NCI-H446 (cell line): ENCODE measurements at regions not wholly inside any gene's neighbourhood (a gene's known extent, or its start where the extent isn't known, plus 50 kb on each side); places are given as distances from the start of the nearest gene placed in this dataset.
A peak's percentile ranks its signal among the peaks of the same experiment; 100 is the strongest.
"Not testable (repeated sequence)": the region's sequence is repeated elsewhere in the genome, so short reads cannot be mapped to it uniquely, and the experiment has no call there.

ENCODE experiments used
- DNase-seq, 2 experiments: peaks; one replicate each; lab custom pipeline; 2025; lab: John Stamatoyannopoulos, UW

DNA sequence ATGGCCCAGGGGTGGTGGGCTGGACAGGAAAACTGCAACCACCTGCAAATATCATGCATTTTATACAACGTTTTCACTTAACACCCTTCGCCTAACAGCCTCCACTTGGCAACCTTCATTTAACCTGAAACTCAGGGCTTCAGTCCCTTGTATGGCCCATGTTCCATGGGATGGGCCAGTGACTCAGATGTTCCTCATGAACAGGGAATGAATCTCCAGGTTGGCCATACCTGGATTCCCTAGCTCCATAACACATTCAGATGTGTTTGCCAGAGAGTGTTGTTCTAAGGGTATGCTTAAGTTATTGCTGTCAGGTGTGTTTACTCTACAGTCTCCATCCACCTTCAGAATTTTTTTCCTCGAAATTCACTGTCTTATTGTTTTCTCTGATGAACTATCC, 316.9 kb downstream of the JRKL start:
- no peak for DNase-seq

DNA sequence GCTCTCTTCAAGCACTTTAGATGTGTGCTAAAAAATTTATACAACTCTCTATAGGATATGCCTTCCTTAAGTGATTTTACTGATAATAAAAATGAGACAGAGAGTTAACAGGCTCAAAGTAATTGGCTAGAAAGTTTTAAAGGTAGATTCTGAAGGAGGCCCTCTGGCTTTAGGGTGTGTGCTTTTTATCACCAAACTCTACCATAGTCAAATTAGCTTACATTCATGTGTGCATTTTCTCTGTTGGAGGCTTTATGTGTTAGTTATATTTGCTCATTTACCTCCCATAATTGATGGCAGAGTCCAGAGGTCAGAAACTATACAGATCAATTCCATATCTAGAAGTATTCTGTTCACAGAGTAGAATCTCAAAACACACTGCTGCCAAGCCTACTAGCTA, 317.5 kb downstream of the JRKL start:
- no peak for DNase-seq

- peak; percentile 4 to 32 for DNase-seq
Measured at GRCh38 chr11:96708219-96708878, 318.5 kb downstream of the JRKL start.

DNA sequence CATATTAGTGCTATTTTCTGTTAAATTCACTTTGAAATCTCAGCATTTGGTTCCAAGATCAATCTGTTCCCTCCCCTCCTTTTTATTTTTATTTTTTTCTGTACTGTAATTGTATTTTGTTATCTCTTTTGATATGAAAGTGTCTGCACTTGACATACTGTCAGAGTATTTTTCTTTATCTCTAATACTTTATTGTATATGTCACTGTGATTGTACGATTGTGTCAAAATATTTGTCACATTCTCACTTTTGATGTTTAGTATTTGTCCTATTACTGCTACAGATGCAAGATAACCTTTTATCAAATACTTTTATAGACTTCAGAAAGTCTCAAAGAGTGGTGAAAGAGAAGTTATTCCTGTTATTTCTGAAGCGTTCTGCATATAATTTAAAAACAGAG, 323.5 kb downstream of the JRKL start:
- no peak for DNase-seq

GRCh38 chr11:96714689-96715088, 324.9 kb downstream of the JRKL start:
- DNase-seq = no peak

GRCh38 chr11:96715208-96715607, 325.4 kb downstream of the JRKL start:
- DNase-seq = no peak

DNA sequence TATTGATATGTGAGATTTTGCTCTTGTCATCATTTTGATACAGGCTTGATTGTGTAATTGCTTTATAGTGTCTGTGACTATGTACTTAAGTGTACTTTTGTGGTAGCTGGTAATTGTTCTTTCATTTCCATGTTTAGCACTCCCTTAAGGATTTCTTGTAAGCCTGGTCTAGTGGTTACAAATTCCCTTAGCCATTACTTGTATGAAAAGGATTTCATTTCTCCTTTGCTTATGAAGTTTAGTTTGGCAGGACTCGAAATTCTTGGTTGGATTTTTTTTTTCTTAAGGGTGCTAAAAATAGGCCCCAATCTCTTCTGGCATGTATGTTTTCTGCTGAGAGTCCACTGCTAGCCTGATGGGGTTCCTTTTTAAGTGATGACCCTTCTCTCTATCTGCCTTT, 346.8 kb downstream of the JRKL start:
- no peak for DNase-seq

DNA sequence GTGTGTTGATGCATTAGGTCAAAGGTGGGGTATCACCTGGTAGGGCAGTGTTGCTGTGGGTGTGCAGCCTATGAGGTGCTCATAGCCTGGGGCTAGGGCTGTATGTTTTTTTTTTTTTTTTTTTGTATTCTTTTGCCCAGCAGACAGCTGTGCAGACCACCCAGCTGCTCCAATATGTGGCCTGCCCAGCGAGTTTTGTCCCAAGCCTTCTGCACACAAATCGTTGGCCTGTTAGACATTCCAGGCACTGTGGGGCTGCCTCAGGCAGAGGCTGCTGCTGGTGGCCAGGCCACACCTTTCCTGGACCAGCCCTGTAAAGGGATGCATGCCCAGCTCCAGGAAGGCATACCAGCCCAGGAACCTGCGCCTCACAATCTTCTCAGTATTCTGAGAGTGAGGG, 348.5 kb downstream of the JRKL start:
- no peak for DNase-seq

DNA sequence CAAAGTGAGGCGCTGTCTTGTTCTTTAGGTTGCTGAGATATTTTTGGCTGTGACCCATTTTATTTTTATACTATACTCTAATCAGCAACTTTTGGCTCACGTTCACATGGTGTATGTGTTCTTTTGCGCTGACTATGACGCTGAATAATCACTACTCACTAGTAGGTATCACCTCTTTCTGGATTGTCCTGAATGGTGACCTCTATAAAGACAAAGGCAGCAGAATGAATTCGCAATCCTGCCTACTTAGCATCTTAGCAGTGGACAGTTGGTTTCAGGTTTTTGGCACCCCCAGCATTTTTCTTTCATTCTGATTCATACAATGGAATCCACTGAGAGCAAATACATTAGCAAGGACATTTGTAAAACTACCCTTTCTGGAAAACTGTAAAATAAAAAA, 351.3 kb downstream of the JRKL start:
- no peak for DNase-seq

DNA sequence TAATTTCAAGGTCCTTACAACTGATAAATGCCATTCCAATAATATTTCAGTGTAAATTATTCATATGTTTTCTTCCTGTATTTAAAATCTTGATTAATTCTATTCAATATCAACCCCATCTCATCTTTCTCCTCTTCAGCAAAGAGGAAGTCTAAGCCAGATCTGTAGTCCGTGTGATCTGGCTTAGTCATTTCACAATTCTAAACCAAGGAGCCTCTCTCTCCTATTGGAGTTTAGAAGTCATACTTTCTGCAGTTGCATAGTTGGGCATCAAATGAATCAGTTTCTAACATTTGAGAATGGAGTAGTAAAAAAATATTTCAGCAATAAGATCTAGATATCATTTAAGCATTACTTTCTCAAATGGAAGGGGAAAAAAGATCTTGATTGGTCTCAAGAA, 354.9 kb downstream of the JRKL start:
- no peak for DNase-seq

DNA sequence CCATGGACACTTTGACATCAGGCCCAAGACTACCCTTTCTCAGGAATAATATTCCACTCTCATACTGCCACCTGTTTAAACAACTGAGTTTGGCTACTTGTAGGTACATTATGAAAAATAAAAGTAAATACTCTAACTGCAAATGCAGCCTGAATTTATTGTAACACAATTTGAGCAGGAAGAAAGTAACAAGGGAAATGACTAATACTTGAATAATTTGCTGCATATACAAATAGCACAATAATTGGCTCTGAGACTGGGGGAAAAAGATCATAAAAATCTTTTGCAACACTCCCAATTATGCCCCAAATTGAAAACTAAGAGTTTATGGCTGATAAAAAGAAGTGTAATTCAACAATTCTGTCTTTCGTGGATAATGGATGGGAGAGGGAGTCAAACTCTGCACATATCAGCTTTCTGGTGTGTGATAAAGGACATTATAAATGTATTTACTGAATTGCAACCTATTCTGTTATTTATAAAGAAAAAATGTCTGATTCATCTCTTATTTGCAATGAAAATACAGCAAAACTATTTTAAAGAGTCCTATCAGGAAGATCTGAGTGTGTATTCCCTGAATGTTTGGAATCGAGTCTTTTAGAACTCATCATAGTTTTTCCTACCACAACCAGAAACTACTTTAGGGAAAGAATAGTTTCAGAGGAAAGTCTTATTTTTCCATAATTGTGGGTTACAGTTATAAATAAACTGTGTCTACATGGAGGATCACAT, 359.0 kb downstream of the JRKL start:
- no peak for DNase-seq

DNA sequence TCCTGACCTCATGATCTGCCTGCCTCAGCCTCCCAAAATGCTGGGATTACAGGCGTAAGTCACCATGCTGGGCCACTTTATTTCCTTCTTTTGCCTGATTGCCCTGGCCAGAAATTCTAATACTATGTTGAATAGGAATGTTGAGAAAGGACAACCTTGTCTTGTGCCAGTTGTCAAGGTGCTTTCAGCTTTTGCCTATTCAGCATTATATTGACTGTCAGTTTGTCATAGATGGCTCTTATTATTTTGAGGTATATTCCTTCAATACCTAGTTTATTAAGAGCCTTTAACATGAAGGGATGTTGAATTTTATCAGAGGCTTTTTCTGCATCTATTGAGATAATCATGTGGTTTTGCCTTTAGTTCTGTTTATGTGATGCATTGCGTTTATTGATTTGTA, 362.0 kb downstream of the JRKL start:
- not testable (repeated sequence) for DNase-seq

- no peak for DNase-seq
Measured at GRCh38 chr11:96752221-96752620, 362.4 kb downstream of the JRKL start.

GRCh38 chr11:96753997-96754396, 364.2 kb downstream of the JRKL start:
- DNase-seq = no peak

DNA sequence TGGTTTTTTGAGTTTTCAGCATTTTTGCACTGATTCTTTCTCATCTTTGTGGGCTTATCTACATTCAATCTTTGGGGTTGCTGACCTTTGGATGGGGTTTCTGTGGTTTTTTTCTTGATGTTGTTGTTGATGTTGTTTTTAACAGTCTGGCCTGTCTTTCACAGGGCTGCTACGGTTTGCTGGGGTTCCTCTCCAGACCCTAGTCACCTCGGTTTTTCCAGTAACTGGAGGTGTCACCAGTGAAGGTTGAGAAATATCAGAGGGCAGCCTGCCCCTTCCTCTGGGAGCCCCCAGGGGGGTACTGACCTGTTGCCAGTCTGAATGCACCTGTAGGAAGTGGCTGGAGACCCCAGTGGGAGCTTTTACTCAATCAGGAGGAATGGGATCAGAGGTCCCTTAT, 365.4 kb downstream of the JRKL start:
- DNase-seq = no peak

DNA sequence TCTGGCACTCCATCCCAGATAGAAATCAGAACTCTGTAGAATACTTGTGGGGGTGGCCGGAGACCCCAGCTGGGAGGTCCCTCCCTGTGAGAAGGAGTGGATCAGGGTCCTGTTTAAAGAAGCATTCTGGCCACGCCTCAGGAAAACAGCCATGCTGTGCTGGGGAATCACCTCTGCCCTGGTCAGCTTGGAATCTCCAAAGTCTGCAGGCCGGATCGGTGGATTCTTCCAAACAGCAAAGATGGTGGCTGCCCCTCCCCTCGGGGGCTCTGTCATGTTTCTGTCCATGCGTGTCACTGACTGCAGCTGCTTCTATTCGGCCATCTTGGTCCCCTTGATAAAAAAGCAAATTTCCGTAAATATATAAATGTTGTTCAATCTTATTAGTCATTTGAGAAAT, 365.9 kb downstream of the JRKL start:
- no peak for DNase-seq

- no peak for DNase-seq
Measured at GRCh38 chr11:96758957-96759356, 369.1 kb downstream of the JRKL start.

GRCh38 chr11:96760306-96760705, 370.5 kb downstream of the JRKL start:
- no peak for DNase-seq

DNA sequence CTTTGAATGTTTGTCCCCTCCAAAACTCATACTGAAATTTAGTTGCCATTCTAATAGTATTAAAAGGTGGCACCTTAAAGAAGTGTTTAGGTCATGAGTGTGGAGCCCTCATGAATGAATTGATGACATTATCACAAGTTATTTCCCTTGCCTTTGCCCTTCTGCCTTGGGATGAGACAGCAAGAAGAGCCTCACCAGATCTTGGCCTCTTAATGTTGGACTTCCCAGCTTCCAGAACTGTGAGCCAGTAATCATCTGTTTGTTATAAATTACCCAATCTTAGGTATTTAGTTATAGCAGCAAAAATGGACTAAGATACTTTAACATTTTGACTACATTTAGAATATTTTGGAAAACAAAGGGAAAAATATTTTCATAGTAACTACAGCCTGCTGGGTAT, 371.0 kb downstream of the JRKL start:
- DNase-seq = no peak

DNA sequence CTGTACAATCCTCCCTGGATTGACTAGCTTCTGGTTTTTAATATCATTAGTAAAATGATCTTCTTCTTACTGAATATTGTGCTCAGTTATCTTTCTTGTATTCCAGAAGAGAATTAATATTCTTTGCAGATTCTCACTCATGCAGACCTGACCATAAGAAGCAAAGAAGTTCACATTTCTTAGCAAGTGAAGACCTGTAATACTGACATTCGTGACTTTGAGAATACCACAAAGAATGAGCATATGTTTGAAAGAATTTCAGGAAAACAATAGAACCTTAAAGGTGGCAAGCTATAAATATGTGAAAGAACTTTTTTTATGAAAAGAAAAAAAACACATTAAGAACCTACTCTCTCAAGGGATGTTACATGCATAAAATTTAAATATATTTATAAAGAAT, 371.6 kb downstream of the JRKL start:
- no peak for DNase-seq

- DNase-seq = no peak
Measured at GRCh38 chr11:96763244-96763643, 373.4 kb downstream of the JRKL start.

DNA sequence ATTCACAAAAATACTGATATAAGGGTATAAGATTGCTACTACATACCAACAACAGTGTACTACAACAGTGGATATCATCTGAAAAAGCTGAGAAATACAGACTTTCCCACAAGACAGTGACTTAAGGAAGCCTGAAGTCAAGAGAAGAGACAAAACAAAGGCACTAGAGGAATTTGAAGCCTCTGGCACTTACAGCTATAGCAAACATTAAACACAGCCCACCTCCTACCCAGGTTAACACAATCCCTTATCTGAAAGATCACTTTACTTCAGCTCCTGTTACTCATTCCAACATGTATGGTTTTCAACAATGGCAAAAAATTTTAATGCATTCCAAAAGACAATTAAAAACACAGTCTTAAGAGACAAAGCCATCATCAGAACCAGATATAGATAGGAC, 388.5 kb downstream of the JRKL start:
- no peak for DNase-seq

DNA sequence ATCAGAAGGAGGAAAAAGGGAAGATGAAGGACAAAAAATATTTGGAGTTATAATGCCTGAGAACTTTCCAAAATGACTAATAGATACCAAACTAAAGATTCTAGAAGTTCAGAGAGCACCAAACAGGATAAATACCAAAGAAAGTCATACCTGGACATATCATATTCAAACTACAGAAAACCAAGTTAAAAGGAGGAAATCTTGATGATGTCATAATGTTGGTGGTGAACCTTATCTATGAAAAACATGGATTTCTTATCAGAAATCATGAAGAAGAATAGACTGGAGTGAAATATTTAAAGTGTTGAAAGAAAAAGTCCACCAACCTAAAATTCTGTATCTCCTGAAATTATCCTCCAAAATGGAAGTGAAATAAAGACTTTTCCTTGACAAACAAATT, 389.2 kb downstream of the JRKL start:
- DNase-seq = no peak

DNA sequence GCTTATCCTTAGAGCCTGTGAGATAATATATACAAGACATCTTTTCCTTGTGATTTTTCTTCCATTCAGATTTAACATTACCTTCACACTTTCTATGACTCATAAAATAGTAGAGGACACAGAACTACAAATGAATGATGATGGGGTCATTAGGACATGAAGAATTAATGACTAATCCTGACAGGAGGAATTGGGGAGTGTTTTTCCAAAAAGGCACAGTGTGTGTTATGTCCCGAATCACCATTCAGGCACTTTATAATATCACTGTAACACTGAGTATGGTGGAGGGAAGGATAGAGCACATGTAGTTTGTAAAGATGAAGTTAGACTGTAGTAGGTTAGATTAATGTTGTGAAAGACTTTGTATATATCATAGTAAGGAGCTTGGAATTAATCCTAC, 391.3 kb downstream of the JRKL start:
- no peak for DNase-seq
